ENCODE measurements at regions not wholly inside any gene's neighbourhood (a gene's known extent, or its start where the extent isn't known, plus 50 kb on each side); places are given as distances from the start of the nearest gene placed in this dataset.

DNA sequence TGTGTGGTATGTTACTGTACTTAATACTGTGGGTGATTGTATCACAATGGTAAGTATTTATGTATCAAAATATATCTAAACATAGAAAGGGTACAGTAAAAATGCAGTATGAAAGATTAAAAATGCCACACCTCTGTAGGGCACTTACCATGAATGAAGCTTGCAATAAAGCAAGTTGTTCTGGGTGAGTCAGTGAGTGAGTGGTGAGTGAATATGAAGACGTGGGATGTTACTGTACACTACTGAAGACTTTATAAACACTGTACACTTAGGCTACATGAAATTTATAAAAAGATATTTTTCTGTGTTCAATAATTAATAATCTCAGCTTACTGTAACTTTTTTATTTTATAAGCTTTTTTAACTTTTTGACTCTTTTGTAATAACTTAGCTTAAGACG is 1162.4 kb upstream of the NRXN1 start:
- TF ChIP-seq, protein P1, sequence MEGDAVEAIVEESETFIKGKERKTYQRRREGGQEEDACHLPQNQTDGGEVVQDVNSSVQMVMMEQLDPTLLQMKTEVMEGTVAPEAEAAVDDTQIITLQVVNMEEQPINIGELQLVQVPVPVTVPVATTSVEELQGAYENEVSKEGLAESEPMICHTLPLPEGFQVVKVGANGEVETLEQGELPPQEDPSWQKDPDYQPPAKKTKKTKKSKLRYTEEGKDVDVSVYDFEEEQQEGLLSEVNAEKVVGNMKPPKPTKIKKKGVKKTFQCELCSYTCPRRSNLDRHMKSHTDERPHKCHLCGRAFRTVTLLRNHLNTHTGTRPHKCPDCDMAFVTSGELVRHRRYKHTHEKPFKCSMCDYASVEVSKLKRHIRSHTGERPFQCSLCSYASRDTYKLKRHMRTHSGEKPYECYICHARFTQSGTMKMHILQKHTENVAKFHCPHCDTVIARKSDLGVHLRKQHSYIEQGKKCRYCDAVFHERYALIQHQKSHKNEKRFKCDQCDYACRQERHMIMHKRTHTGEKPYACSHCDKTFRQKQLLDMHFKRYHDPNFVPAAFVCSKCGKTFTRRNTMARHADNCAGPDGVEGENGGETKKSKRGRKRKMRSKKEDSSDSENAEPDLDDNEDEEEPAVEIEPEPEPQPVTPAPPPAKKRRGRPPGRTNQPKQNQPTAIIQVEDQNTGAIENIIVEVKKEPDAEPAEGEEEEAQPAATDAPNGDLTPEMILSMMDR (IDR thresholded peaks at IDR 0.05), result no peak

DNA sequence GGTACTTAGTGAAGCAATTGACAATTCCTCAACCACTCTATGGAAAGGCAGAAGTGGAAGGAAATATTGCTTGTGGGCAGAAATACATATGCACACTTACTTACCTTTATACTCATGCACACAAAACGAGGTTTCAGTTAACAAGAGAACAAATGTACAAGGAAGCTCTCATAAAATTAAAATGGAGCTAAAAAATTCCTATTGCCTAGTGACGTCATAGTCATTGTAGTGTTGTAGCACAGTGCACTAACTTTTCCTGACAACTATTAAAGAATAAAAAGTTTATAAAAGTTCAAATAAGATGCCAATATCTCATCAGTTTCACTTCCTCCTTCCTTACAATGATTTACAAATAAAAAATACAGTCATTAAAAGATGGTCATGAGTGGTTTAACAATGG is 1161.9 kb upstream of the NRXN1 start:
- Histone ChIP-seq H3K27me3 (no peaks in the 10 kb centered on the region), H3K27ac (no peak overlapping the region), H3K36me3 (no peaks in the 10 kb centered on the region), H3K9me3 (no peaks in the 10 kb centered on the region), H3K4me3 (ENCODE audit: low read depth in 1 of 2, low read length in 1 of 2) (no peak overlapping the region), H3K4me1 (ENCODE audit: control insufficient read depth in 1 of 2, insufficient read depth in 1 of 2, low read depth in 1 of 2, low read length in 1 of 2) (no peaks in the 10 kb centered on the region)
- TF ChIP-seq, protein P1 (IDR thresholded peaks at IDR 0.05), result no peak

More for the DNA sequence above, 1162.4 kb upstream of the NRXN1 start:
- no peaks in the 10 kb centered on the region for H3K36me3 ChIP-seq
- H3K27ac ChIP-seq, result no peak overlapping the region
- no peaks in the 10 kb centered on the region for H3K4me1 ChIP-seq (ENCODE audit: control insufficient read depth in 1 of 2, insufficient read depth in 1 of 2, low read depth in 1 of 2, low read length in 1 of 2)
- no peaks in the 10 kb centered on the region for H3K27me3 ChIP-seq
- no peak overlapping the region for H3K4me3 ChIP-seq (ENCODE audit: low read depth in 1 of 2, low read length in 1 of 2)
- H3K9me3 ChIP-seq, result no peaks in the 10 kb centered on the region

DNA sequence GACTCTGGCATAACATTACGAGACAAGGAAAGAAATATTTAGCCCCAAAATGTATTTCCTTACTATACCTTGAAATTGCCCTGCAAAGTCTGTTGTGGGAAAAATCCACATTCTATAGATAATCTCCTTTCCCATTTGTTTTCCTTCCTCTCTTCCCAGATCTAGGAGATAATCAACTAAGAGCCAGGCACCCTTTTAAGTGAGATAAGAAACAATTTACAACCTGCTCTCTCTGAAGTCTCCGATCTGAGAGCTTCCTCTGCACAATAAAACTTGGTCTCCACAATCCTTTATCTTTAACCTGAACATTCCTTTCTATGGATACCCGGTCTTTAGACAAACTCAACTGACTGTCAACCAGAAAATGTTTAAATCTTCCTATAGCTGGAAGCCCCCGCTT is 1160.7 kb upstream of the NRXN1 start:
- Histone ChIP-seq H3K36me3 (no peaks in the 10 kb centered on the region), H3K27ac (no peak overlapping the region), H3K4me3 (ENCODE audit: low read depth in 1 of 2, low read length in 1 of 2) (no peak overlapping the region), H3K9me3 (no peaks in the 10 kb centered on the region), H3K4me1 (ENCODE audit: control insufficient read depth in 1 of 2, insufficient read depth in 1 of 2, low read depth in 1 of 2, low read length in 1 of 2) (no peaks in the 10 kb centered on the region), H3K27me3 (no peaks in the 10 kb centered on the region)
- TF ChIP-seq, protein P1 (IDR thresholded peaks at IDR 0.05), result no peak

DNA sequence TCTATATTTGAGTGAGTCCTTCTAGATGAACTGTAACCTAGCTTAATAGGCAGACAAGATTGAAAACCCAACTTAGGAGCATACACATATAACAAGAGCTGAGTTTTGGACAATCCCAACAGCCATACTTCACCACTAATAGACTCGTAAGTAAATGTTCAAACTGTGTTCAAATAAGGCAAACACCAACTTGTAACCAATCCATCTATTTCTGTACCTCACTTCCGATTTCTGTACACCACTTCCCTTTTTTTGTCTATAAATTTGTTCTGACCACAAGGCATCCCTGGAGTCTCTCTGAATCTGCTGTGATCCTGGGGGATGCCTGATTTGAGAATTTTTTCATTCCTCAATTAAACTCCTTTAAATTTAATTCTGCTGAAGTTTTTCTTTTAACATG is 1149.1 kb upstream of the NRXN1 start:
- no peaks in the 10 kb centered on the region for H3K36me3 ChIP-seq
- no peak overlapping the region for H3K27ac ChIP-seq
- TF ChIP-seq, protein P1 (IDR thresholded peaks at IDR 0.05), result no peak
- H3K4me3 ChIP-seq (ENCODE audit: low read depth in 1 of 2, low read length in 1 of 2), result no peak overlapping the region
- no peaks in the 10 kb centered on the region for H3K27me3 ChIP-seq
- no peaks in the 10 kb centered on the region for H3K4me1 ChIP-seq (ENCODE audit: control insufficient read depth in 1 of 2, insufficient read depth in 1 of 2, low read depth in 1 of 2, low read length in 1 of 2)
- no peaks in the 10 kb centered on the region for H3K9me3 ChIP-seq

DNA sequence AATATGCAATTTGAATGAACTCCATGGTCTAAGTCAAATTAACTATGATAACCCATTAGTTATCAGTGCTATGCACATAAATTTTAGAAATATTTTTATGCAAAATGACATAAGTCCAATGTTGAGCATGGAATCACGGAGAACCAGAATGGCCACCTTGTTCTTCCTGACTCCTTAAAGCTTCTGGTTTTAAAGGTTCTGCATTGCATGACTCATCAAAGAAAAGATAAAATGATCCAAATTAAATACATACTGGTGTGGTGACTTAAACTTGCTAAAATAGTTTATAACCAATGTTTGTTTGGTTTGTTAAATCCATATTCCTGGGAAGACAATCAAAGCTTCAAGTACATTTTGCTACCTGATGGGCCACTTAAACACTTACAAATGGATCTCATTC is 1146.9 kb upstream of the NRXN1 start:
- Histone ChIP-seq H3K4me1 (ENCODE audit: control insufficient read depth in 1 of 2, insufficient read depth in 1 of 2, low read depth in 1 of 2, low read length in 1 of 2) (no peaks in the 10 kb centered on the region), H3K36me3 (no peaks in the 10 kb centered on the region)

More for the DNA sequence above, 1146.9 kb upstream of the NRXN1 start:
- H3K27ac ChIP-seq, result no peak overlapping the region
- no peaks in the 10 kb centered on the region for H3K27me3 ChIP-seq
- H3K9me3 ChIP-seq, result no peaks in the 10 kb centered on the region
- H3K4me3 ChIP-seq (ENCODE audit: low read depth in 1 of 2, low read length in 1 of 2), result no peak overlapping the region
- TF ChIP-seq, protein P1 (IDR thresholded peaks at IDR 0.05), result no peak
